Natural killer cell (primary cell): ENCODE measurements at regions not wholly inside any gene's neighbourhood (a gene's known extent, or its start where the extent isn't known, plus 50 kb on each side); places are given as distances from the start of the nearest gene placed in this dataset.

ENCODE experiments used
- ATAC-seq, 3 donors: fragments of 150-1000 bp in 2 of 3; fragments of 200-7000 bp in 1 of 3; cut with Tn5 transposase; 1 replicate in 1 of 3; 2 replicates in 2 of 3; pipeline ENCODE4 v1.10.0; 2021; ENCODE audit warnings: mild to moderate bottlenecking in 2 of 3, moderate library complexity in 2 of 3
- DNase-seq, 2 donors: peaks; one replicate each; pipeline versions ENCODE4 v3.0.0 to v3.0.0-alpha.2; 2013 to 2021; ENCODE audit warnings: mixed read lengths in 1 of 2
- H3K27ac ChIP-seq: one replicate; pipeline ENCODE4 v1.5.1; 2013; ENCODE audit warnings: mild to moderate bottlenecking, low read length
- H3K27me3 ChIP-seq: one replicate; pipeline ENCODE4 v1.6.1; 2013; ENCODE audit warnings: low read length; ENCODE audit not compliant: control insufficient read depth, insufficient read depth
- H3K36me3 ChIP-seq: one replicate; pipeline ENCODE4 v1.6.1; 2013; ENCODE audit warnings: low read length; ENCODE audit not compliant: control insufficient read depth, insufficient read depth
- H3K4me1 ChIP-seq: one replicate; pipeline ENCODE4 v1.6.1; 2013; ENCODE audit warnings: low read length; ENCODE audit not compliant: control insufficient read depth, insufficient read depth
- H3K4me3 ChIP-seq: one replicate; pipeline ENCODE4 v1.5.1; 2013; ENCODE audit warnings: low read length
- H3K9me3 ChIP-seq: one replicate; pipeline ENCODE4 v1.6.1; 2013; ENCODE audit warnings: low read length; ENCODE audit not compliant: control insufficient read depth, insufficient read depth
- H3K27ac Mint-ChIP-seq, 2 donors: one replicate each; pipeline ENCODE4 v1.8.0; 2022; ENCODE audit warnings: mild to moderate bottlenecking in 2 of 2, mixed read lengths in 2 of 2, moderate library complexity in 1 of 2
- H3K27me3 Mint-ChIP-seq, 2 donors: one replicate each; pipeline ENCODE4 v1.8.0; 2022; ENCODE audit warnings: low read depth in 2 of 2, mixed read lengths in 2 of 2
- H3K36me3 Mint-ChIP-seq: one replicate; pipeline ENCODE4 v1.8.0; 2022; ENCODE audit warnings: mixed read lengths
- H3K4me1 Mint-ChIP-seq, 2 donors: one replicate each; pipeline ENCODE4 v1.8.0; 2022; ENCODE audit warnings: mixed read lengths in 2 of 2
- H3K4me3 Mint-ChIP-seq: one replicate; pipeline ENCODE4 v1.8.0; 2022; ENCODE audit warnings: mild to moderate bottlenecking, moderate library complexity, mixed read lengths
- H3K9me3 Mint-ChIP-seq, 2 donors: one replicate each; pipeline ENCODE4 v1.8.0; 2022; ENCODE audit warnings: mixed read lengths in 2 of 2
- WGBS: methylation state at CpG from one replicate; pipeline ENCODE4 v1.1.7; 2013; ENCODE audit warnings: missing lambda C conversion rate; ENCODE audit not compliant: insufficient coverage; 5-methylcytosine and 5-hydroxymethylcytosine counted together
- intact Hi-C: fragments of 100-400 bp; cut with micrococcal nuclease; formaldehyde crosslinking; loops from one replicate; pipeline ENCODE4 v1.14.2; 2022
- TF ChIP-seq, protein P1 (sequence below): fragments of 200-600 bp; IDR thresholded peaks from one replicate; pipeline ENCODE4 v1.8.0; 2022; ENCODE audit warnings: antibody characterized with exemption

DNA sequence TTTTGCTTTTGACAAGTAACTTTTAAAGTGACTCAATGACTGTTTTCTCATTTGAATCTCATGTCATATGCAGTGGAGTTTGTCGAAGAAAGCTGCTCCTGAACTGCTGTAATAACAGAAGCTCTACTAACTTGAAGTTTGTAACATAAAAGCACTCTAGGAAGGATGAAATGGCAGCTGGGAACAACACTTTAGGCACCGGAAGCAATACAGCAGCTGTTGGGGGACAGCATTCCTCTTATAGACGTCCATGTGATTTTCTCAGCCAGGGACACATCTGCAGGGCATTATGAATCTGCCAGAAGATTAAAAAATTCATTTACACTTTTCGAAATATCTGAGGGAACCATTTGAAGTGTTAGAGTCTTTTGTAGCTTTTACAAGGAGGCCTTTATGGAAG lies 1035.8 kb downstream of the ADGRL3 start:
- Mint-ChIP-seq H3K27me3 (no peaks in the 10 kb centered on the region), H3K27ac (no peak overlapping the region), H3K4me1 (peaks cover 0 to 5% of the 10 kb centered on the region in 2 donors), H3K36me3 (no peaks in the 10 kb centered on the region), H3K4me3 (no peak overlapping the region), H3K9me3 (peaks cover 8 to 13% of the 10 kb centered on the region in 2 donors)
- DNase-seq (no peak), ATAC-seq (no peak)
- 73% methylated on average over 3 of the region's 4 CpGs for WGBS
- no peaks in the 10 kb centered on the region for H3K27me3 ChIP-seq
- no peaks in the 10 kb centered on the region for H3K9me3 ChIP-seq
- H3K27ac ChIP-seq: no peak overlapping the region
- intact Hi-C loops: no loop called here
- TF ChIP-seq, protein P1, sequence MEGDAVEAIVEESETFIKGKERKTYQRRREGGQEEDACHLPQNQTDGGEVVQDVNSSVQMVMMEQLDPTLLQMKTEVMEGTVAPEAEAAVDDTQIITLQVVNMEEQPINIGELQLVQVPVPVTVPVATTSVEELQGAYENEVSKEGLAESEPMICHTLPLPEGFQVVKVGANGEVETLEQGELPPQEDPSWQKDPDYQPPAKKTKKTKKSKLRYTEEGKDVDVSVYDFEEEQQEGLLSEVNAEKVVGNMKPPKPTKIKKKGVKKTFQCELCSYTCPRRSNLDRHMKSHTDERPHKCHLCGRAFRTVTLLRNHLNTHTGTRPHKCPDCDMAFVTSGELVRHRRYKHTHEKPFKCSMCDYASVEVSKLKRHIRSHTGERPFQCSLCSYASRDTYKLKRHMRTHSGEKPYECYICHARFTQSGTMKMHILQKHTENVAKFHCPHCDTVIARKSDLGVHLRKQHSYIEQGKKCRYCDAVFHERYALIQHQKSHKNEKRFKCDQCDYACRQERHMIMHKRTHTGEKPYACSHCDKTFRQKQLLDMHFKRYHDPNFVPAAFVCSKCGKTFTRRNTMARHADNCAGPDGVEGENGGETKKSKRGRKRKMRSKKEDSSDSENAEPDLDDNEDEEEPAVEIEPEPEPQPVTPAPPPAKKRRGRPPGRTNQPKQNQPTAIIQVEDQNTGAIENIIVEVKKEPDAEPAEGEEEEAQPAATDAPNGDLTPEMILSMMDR: no peak
- H3K4me1 ChIP-seq: no peaks in the 10 kb centered on the region
- no peaks in the 10 kb centered on the region for H3K36me3 ChIP-seq
- no peak overlapping the region for H3K4me3 ChIP-seq

DNA sequence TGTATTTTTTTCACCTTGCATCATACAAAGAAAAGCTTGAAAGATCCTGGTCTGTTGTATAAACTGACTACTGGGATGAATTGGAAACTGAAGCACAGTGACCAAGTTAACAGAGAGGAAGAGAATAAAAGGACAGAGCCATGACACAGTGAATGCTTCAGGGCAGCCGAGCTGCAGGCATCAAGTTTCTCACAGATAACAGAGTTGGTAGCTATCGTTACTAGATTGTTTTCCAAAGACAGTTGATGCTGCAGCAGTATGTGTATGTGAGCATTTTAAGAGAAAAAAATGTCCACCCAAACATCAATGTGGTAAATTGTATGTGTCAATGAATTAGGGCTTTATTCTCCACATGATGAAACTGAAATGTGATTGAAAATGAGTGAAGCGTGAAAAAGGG lies 1032.7 kb downstream of the ADGRL3 start:
- no peaks in the 10 kb centered on the region for H3K4me1 Mint-ChIP-seq
- H3K27ac Mint-ChIP-seq: no peak overlapping the region
- Histone ChIP-seq H3K27me3 (no peaks in the 10 kb centered on the region), H3K4me1 (no peaks in the 10 kb centered on the region), H3K36me3 (no peaks in the 10 kb centered on the region), H3K9me3 (no peaks in the 10 kb centered on the region), H3K27ac (no peak overlapping the region), H3K4me3 (no peak overlapping the region)
- no peaks in the 10 kb centered on the region for H3K27me3 Mint-ChIP-seq
- TF ChIP-seq, protein P1: no peak
- DNase-seq: no peak
- H3K4me3 Mint-ChIP-seq: no peak overlapping the region
- peaks cover 10 to 11% of the 10 kb centered on the region in 2 donors for H3K9me3 Mint-ChIP-seq
- intact Hi-C loops: no loop called here
- H3K36me3 Mint-ChIP-seq: no peaks in the 10 kb centered on the region
- ATAC-seq: no peak
- 90% methylated on average over 2 of the region's 3 CpGs for WGBS

DNA sequence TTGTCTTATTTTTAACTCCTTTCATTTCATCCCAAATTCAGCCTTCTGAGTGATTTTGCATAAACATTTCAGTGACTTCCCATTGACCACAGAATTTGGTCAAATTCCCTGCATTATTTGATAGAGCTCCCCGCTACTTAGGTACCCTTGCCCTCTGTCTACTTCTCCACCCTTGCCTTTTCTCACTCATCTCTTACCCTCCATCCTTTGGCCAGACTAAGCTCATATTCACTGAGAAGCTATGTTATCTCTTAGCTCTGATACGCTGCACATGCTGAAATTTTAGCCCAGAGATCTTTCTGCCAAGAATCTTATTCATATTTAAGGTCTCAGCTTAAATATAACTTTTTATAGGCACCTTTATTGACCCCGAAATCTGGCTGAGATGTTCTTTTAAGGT lies 1031.9 kb downstream of the ADGRL3 start:
- H3K27me3 ChIP-seq: no peaks in the 10 kb centered on the region
- intact Hi-C loops: no loop called here
- TF ChIP-seq, protein P1: no peak
- no peak overlapping the region for H3K27ac ChIP-seq
- ATAC-seq (no peak), DNase-seq (no peak)
- H3K36me3 ChIP-seq: no peaks in the 10 kb centered on the region
- H3K9me3 Mint-ChIP-seq: peaks cover 10 to 11% of the 10 kb centered on the region in 2 donors
- WGBS: 77% methylated on average over 2 of the region's 3 CpGs
- H3K4me3 ChIP-seq: no peak overlapping the region
- H3K9me3 ChIP-seq: no peaks in the 10 kb centered on the region
- H3K4me1 Mint-ChIP-seq: no peaks in the 10 kb centered on the region
- H3K27me3 Mint-ChIP-seq: no peaks in the 10 kb centered on the region
- no peak overlapping the region for H3K27ac Mint-ChIP-seq
- H3K4me1 ChIP-seq: no peaks in the 10 kb centered on the region
- H3K4me3 Mint-ChIP-seq: no peak overlapping the region
- H3K36me3 Mint-ChIP-seq: no peaks in the 10 kb centered on the region

DNA sequence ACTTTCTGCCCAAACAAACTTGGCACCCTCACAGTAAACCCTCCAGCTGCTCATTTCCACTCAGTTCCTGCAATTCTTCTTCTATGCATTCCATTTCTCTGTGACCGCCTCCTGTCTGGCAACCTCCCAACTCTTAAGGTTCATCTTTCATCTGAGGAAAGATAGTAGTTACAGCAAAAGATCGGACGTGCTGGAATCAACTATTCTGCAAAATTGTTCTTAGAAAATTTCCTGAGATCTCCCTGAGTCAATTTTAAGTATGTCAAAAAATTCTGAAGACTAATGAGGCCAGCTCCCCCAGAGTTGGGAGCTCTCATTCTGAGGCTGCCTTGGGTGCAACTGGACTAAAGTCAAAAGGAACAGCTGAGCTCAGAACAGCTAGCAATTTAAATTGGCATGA lies 1026.0 kb downstream of the ADGRL3 start:
- no peaks in the 10 kb centered on the region for H3K9me3 ChIP-seq
- Mint-ChIP-seq H3K4me3 (no peak overlapping the region), H3K27me3 (no peaks in the 10 kb centered on the region), H3K27ac (no peak overlapping the region), H3K4me1 (no peaks in the 10 kb centered on the region), H3K9me3 (peaks cover 4 to 10% of the 10 kb centered on the region in 2 donors), H3K36me3 (no peaks in the 10 kb centered on the region)
- no peak overlapping the region for H3K4me3 ChIP-seq
- DNase-seq (no peak), ATAC-seq (no peak)
- no peaks in the 10 kb centered on the region for H3K27me3 ChIP-seq
- TF ChIP-seq, protein P1: no peak
- no peak overlapping the region for H3K27ac ChIP-seq
- no peaks in the 10 kb centered on the region for H3K4me1 ChIP-seq
- no peaks in the 10 kb centered on the region for H3K36me3 ChIP-seq
- intact Hi-C loops: no loop called here
- WGBS: 94% methylated on average over 3 of the region's 3 CpGs
